Ascending aorta (tissue), 2 donors: ENCODE measurements at regions not wholly inside any gene's neighbourhood (a gene's known extent, or its start where the extent isn't known, plus 50 kb on each side); places are given as distances from the start of the nearest gene placed in this dataset.

ENCODE experiments used
- DNase-seq, 2 donors: peaks; one replicate each; pipeline ENCODE4 v3.0.0-alpha.2; 2019; ENCODE audit warnings: low spot score in 2 of 2
- H3K27ac ChIP-seq, 2 donors: fragments of 200-600 bp; sonication (generic); one replicate each; pipeline ENCODE4 v1.5.1; 2016 to 2017; ENCODE audit warnings: mild to moderate bottlenecking in 1 of 2
- H3K27me3 ChIP-seq: fragments of 200-600 bp; sonication (generic); one replicate; pipeline ENCODE4 v1.5.1; 2017
- H3K36me3 ChIP-seq, 2 donors: fragments of 200-600 bp; sonication (generic); one replicate each; pipeline ENCODE4 v1.5.1; 2016
- H3K4me1 ChIP-seq, 2 donors: fragments of 200-600 bp; sonication (generic); one replicate each; pipeline ENCODE4 v1.5.1; 2016 to 2017; ENCODE audit warnings: mild to moderate bottlenecking in 1 of 2
- H3K4me3 ChIP-seq, 2 donors: fragments of 200-600 bp; sonication (generic); one replicate each; pipeline ENCODE4 v1.5.1; 2016 to 2017; ENCODE audit warnings: mild to moderate bottlenecking in 1 of 2
- H3K9me3 ChIP-seq, 2 donors: fragments of 200-600 bp; sonication (generic); one replicate each; pipeline ENCODE4 v1.5.1; 2016
- intact Hi-C: fragments of 100-400 bp; cut with DNase I; formaldehyde crosslinking; loops from one replicate; pipeline ENCODE4 v1.15.1; 2023
- TF ChIP-seq, protein P1 (sequence below), 3 experiments: fragments of 200-600 bp in 2 of 3; fragments of 450-650 bp in 1 of 3; sonication (generic) in 2 of 3; IDR thresholded peaks; one replicate each; pipeline ENCODE4 v1.5.1; 2016 to 2019; ENCODE audit warnings: antibody characterized with exemption in 3 of 3, mild to moderate bottlenecking in 1 of 3, moderate library complexity in 1 of 3

DNA sequence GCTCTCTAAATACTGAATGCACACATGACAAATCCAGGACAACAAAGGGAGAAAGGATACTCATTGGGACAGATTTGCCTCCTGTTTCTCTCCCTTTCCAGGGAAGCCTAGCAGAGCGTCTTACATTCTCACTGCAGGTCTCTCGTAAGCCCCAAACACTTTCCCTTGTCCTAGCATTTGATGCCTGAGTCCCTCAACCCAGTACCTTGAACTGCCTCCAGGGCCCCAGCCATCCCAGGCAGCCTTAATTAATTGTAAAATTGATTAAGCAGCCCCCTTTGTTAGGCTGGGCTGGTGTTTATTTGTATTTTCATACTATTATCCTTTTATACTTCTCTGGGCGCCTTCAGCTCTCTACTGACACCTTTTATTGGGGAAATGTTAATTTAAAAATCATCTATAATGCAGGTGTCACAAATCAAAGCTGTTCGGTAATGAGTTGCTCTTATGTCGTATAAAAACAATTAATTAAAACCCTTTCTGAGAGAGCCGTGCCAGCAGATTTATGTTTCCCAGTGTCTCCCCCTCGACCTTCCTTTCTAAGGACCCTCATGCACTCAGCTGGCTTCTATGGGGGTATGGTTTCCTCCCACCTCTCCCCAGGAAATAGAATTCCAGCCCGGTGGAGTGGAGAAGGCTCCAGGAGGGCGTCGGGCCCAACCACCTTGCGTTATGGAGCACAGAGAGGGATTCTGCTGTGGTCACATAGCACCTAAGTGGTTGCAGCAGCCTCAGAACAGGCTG, 243.8 kb downstream of the RPS24 start:
- Histone ChIP-seq H3K4me3 (no peak overlapping the region), H3K27ac (no peak overlapping the region), H3K4me1 (no peaks in the 10 kb centered on the region), H3K9me3 (no peaks in the 10 kb centered on the region), H3K36me3 (no peaks in the 10 kb centered on the region), H3K27me3 (no peaks in the 10 kb centered on the region)
- intact Hi-C loops = no loop called here
- no peak for DNase-seq
- TF ChIP-seq, protein P1, sequence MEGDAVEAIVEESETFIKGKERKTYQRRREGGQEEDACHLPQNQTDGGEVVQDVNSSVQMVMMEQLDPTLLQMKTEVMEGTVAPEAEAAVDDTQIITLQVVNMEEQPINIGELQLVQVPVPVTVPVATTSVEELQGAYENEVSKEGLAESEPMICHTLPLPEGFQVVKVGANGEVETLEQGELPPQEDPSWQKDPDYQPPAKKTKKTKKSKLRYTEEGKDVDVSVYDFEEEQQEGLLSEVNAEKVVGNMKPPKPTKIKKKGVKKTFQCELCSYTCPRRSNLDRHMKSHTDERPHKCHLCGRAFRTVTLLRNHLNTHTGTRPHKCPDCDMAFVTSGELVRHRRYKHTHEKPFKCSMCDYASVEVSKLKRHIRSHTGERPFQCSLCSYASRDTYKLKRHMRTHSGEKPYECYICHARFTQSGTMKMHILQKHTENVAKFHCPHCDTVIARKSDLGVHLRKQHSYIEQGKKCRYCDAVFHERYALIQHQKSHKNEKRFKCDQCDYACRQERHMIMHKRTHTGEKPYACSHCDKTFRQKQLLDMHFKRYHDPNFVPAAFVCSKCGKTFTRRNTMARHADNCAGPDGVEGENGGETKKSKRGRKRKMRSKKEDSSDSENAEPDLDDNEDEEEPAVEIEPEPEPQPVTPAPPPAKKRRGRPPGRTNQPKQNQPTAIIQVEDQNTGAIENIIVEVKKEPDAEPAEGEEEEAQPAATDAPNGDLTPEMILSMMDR (IDR thresholded peaks at IDR 0.05) = no peak

GRCh38 chr10:78278058-78278404, 244.4 kb downstream of the RPS24 start:
- no peak overlapping the region for H3K27ac ChIP-seq
- DNase-seq = peak; percentile 39 to 78
- H3K27me3 ChIP-seq = no peaks in the 10 kb centered on the region
- H3K4me3 ChIP-seq = no peak overlapping the region
- H3K36me3 ChIP-seq = no peaks in the 10 kb centered on the region
- TF ChIP-seq, protein P1 (IDR thresholded peaks at IDR 0.05) = no peak
- no peaks in the 10 kb centered on the region for H3K9me3 ChIP-seq
- intact Hi-C loops = no loop called here
- H3K4me1 ChIP-seq = no peaks in the 10 kb centered on the region

- Histone ChIP-seq H3K27ac (no peak overlapping the region), H3K27me3 (no peaks in the 10 kb centered on the region), H3K4me3 (no peak overlapping the region), H3K9me3 (no peaks in the 10 kb centered on the region), H3K36me3 (no peaks in the 10 kb centered on the region), H3K4me1 (no peaks in the 10 kb centered on the region)
- TF ChIP-seq, protein P1 (IDR thresholded peaks at IDR 0.05) = no peak
- DNase-seq = no peak
- intact Hi-C loops = no loop called here
Measured at GRCh38 chr10:78279756-78280155, 246.1 kb downstream of the RPS24 start.

DNA sequence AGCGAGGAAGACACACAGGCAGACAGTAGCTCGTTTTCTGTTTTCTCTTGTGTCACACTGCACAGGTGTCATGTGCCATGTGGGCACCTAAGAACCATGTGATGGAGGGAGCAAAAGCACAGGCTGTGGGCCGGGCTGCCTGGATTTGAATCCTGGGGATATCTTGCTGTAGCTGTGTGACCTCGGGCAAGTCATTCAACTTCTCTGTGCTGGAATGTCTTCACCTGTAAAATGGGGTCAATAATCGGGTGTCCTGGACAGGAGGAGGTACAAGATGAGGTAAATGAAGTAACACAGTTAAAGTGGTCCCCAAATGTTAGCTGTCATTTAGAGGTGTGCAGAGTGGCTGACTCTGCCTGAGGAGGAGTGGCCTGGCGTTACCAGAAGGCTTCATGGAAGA, 246.9 kb downstream of the RPS24 start:
- Histone ChIP-seq H3K4me1 (no peaks in the 10 kb centered on the region), H3K9me3 (no peaks in the 10 kb centered on the region), H3K4me3 (no peak overlapping the region), H3K27me3 (no peaks in the 10 kb centered on the region), H3K36me3 (no peaks in the 10 kb centered on the region), H3K27ac (no peak overlapping the region)
- no peak for DNase-seq
- TF ChIP-seq, protein P1 (IDR thresholded peaks at IDR 0.05) = no peak
- intact Hi-C loops = no loop called here

DNA sequence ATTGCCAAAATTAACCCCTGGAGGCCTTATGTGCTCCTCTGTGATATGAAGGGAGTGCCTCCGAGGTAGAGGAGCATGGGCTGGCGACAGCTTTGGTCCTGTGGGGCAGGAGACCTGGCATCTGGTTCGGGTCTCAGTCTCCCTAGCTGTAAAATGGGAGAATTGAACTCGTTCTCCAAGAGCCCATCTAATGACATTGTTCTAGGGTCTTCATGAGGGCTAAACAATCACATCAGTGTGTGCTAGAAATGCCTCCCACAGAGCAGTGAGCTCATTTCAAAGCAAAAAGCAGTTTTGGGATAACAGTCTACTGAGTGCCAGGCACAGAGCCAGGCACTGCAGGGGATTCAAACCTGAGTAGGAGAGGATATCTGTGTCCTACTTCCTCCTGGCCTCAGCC, 248.0 kb downstream of the RPS24 start:
- H3K36me3 ChIP-seq = no peaks in the 10 kb centered on the region
- H3K4me3 ChIP-seq = no peak overlapping the region
- DNase-seq = no peak
- TF ChIP-seq, protein P1 (IDR thresholded peaks at IDR 0.05) = no peak
- H3K27me3 ChIP-seq = no peaks in the 10 kb centered on the region
- H3K27ac ChIP-seq = no peak overlapping the region
- intact Hi-C loops = no loop called here
- H3K9me3 ChIP-seq = no peaks in the 10 kb centered on the region
- no peaks in the 10 kb centered on the region for H3K4me1 ChIP-seq
